Lung (tissue), 11 donors: ENCODE measurements at regions not wholly inside any gene's neighbourhood (a gene's known extent, or its start where the extent isn't known, plus 50 kb on each side); places are given as distances from the start of the nearest gene placed in this dataset.

Source experiments
- ATAC-seq: fragments of 200-7000 bp; cut with Tn5 transposase; one replicate; pipeline ENCODE4 v1.9.1; 2020; ENCODE audit warnings: moderate number of reproducible peaks; ENCODE audit not compliant: insufficient read depth, low FRiP score
- DNase-seq, 3 donors: peaks; one replicate each; pipeline ENCODE4 v3.0.0-alpha.2; 2013 to 2017
- H3K27ac ChIP-seq, 2 donors: one replicate each; pipeline ENCODE4 v1.5.1; 2013; ENCODE audit warnings: mild to moderate bottlenecking in 2 of 2, moderate library complexity in 2 of 2, control low read depth in 1 of 2, inconsistent platforms in 1 of 2, low read depth in 1 of 2, low read length in 1 of 2
- H3K27me3 ChIP-seq, 3 donors: one replicate each; pipeline ENCODE4 v1.5.1; 2013; ENCODE audit warnings: low read length in 2 of 3; ENCODE audit not compliant: control insufficient read depth in 3 of 3, insufficient read depth in 3 of 3
- H3K36me3 ChIP-seq, 4 donors: one replicate each; pipeline ENCODE4 v1.5.1; 2013; ENCODE audit warnings: low read length in 4 of 4, mild to moderate bottlenecking in 1 of 4, moderate library complexity in 1 of 4; ENCODE audit not compliant: control insufficient read depth in 4 of 4, insufficient read depth in 4 of 4
- H3K4me1 ChIP-seq, 5 donors: one replicate each; pipeline ENCODE4 v1.5.1; 2013; ENCODE audit warnings: low read length in 5 of 5, mild to moderate bottlenecking in 2 of 5, moderate library complexity in 1 of 5; ENCODE audit not compliant: control insufficient read depth in 5 of 5, insufficient read depth in 5 of 5
- H3K4me3 ChIP-seq: one replicate; pipeline ENCODE4 v1.5.1; 2013; ENCODE audit warnings: mild to moderate bottlenecking, control low read depth, moderate library complexity
- H3K9ac ChIP-seq, 2 donors: one replicate each; pipeline ENCODE4 v1.5.1; 2013; ENCODE audit warnings: low read length in 2 of 2, control low read depth in 1 of 2; ENCODE audit not compliant: insufficient read depth in 1 of 2
- H3K9me3 ChIP-seq, 4 donors: one replicate each; pipeline ENCODE4 v1.5.1; 2013; ENCODE audit warnings: low read length in 3 of 4, mild to moderate bottlenecking in 1 of 4, moderate library complexity in 1 of 4; ENCODE audit not compliant: control insufficient read depth in 4 of 4, insufficient read depth in 3 of 4
- WGBS, 2 donors: extraction: QIAGEN DNeasy Blood & Tissue Kit; methylation state at CpG; one replicate each; pipeline ENCODE4 v1.1.7; 2013; 5-methylcytosine and 5-hydroxymethylcytosine counted together
- TF ChIP-seq, protein P1 (sequence below): IDR thresholded peaks from 2 replicates; pipeline ENCODE4 v1.5.1; 2012; ENCODE audit warnings: mild to moderate bottlenecking; ENCODE audit errors: control extremely low read depth, extremely low read depth
- donor health status: control.
- donor health status: control.
- donor health status: Bipolar disorder and iron deficiency.
- donor health status: healthy.
- donor health status: DM: yes; HTN: yes; CAD: no.

DNA sequence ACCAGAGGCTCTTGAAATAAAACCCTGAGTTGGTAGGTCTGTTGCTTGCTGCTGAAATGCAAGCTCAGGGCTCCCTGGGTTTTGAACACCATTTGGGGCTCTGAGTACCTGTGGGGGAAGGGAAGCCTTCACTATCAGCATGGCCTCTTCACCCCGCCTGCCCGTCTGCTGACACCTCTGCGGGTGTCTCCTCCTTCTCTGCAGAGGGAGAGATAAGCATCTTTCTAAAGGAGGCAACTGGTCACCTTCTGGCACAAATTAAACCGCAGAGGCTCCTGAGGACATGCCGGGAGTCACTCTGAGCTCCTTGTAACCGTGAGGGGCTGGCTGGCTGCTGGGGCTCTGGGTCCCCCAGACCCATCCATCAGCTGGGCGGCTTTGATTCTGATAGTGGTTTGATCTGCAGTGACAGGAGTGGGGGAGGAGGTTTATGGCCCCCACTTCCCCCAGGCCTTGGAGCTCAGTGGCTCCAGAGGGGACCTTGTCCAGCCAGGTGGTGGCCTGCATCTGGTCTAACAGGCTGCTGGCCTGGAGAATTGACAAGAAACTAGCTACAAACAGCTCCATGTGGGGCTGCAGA is 123.5 kb downstream of the IRF8 start:
- DNase-seq, result no peak
- H3K9me3 ChIP-seq, result peaks cover 1 to 27% (median 8%) of the 10 kb centered on the region in 4 donors
- 60 to 73% methylated on average over 7 of the region's 7 CpGs for WGBS, 2 donors

DNA sequence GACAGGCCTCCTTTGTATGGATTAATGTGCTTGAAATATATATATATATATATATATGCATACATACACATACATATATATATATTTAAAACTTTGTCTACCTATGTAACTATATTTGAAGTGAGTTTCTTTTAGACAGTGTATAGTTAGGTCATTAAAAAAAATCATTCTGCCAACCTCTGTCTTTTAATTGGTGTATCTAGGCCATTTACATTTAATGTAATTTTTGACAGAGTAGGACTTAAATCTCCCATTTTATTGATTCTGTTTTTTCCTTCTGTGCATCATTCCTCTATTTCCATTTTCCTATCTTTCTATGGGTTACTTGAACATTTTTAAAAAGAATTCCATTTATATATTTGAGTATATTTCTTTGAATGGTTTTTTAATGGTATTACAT is 125.2 kb downstream of the IRF8 start:
- Histone ChIP-seq H3K27me3 (no peaks in the 10 kb centered on the region), H3K36me3 (no peaks in the 10 kb centered on the region), H3K9me3 (peaks cover 1 to 24% (median 8%) of the 10 kb centered on the region in 4 donors), H3K4me1 (peaks cover 0 to 4% (median 1%) of the 10 kb centered on the region in 5 donors), H3K4me3 (no peak overlapping the region), H3K27ac (no peak overlapping the region), H3K9ac (no peak overlapping the region)
- ATAC-seq (no peak), DNase-seq (no peak)
- TF ChIP-seq, protein P1, sequence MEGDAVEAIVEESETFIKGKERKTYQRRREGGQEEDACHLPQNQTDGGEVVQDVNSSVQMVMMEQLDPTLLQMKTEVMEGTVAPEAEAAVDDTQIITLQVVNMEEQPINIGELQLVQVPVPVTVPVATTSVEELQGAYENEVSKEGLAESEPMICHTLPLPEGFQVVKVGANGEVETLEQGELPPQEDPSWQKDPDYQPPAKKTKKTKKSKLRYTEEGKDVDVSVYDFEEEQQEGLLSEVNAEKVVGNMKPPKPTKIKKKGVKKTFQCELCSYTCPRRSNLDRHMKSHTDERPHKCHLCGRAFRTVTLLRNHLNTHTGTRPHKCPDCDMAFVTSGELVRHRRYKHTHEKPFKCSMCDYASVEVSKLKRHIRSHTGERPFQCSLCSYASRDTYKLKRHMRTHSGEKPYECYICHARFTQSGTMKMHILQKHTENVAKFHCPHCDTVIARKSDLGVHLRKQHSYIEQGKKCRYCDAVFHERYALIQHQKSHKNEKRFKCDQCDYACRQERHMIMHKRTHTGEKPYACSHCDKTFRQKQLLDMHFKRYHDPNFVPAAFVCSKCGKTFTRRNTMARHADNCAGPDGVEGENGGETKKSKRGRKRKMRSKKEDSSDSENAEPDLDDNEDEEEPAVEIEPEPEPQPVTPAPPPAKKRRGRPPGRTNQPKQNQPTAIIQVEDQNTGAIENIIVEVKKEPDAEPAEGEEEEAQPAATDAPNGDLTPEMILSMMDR, result no peak

More for the DNA sequence above, 123.5 kb downstream of the IRF8 start:
- Histone ChIP-seq H3K36me3 (no peaks in the 10 kb centered on the region), H3K27ac (no peak overlapping the region), H3K27me3 (no peaks in the 10 kb centered on the region), H3K4me3 (no peak overlapping the region), H3K9ac (no peak overlapping the region), H3K4me1 (peaks cover 0 to 9% (median 0%) of the 10 kb centered on the region in 5 donors)
- TF ChIP-seq, protein P1, result no peak
- ATAC-seq, result no peak

- DNase-seq, result no peak
- no peak for ATAC-seq
Measured at GRCh38 chr16:86025706-86026105, 126.7 kb downstream of the IRF8 start.

More at GRCh38 chr16:86025706-86026105, 126.7 kb downstream of the IRF8 start:
- WGBS, 2 donors, result 56 to 60% methylated on average over 3 of the region's 3 CpGs
- Histone ChIP-seq H3K9ac (no peak overlapping the region), H3K36me3 (no peaks in the 10 kb centered on the region), H3K27me3 (no peaks in the 10 kb centered on the region), H3K4me1 (peaks cover 0 to 10% (median 2%) of the 10 kb centered on the region in 5 donors), H3K9me3 (peaks cover 0 to 16% (median 7%) of the 10 kb centered on the region in 4 donors), H3K4me3 (no peak overlapping the region), H3K27ac (no peak overlapping the region)
- TF ChIP-seq, protein P1, result no peak
